Parathyroid adenoma (tissue), 2 donors: ENCODE measurements at regions not wholly inside any gene's neighbourhood (a gene's known extent, or its start where the extent isn't known, plus 50 kb on each side); places are given as distances from the start of the nearest gene placed in this dataset.

Experiments used
- H2AFZ ChIP-seq: fragments of 300-600 bp; sonication (generic); one replicate; pipeline ENCODE4 v1.7.0; 2017; ENCODE audit warnings: antibody characterized with exemption, mild to moderate bottlenecking
- H3K27ac ChIP-seq: fragments of 300-600 bp; sonication (generic); one replicate; pipeline ENCODE4 v1.7.0; 2017
- H3K27me3 ChIP-seq: fragments of 300-600 bp; sonication (generic); one replicate; pipeline ENCODE4 v1.7.0; 2017; ENCODE audit warnings: low read length; ENCODE audit not compliant: control insufficient read depth, insufficient read depth
- H3K36me3 ChIP-seq: fragments of 300-600 bp; sonication (generic); one replicate; pipeline ENCODE4 v1.7.0; 2017; ENCODE audit warnings: low read length; ENCODE audit not compliant: control insufficient read depth, insufficient read depth
- H3K4me1 ChIP-seq: fragments of 300-600 bp; sonication (generic); one replicate; pipeline ENCODE4 v1.7.0; 2017; ENCODE audit warnings: control low read depth
- H3K4me2 ChIP-seq: fragments of 300-600 bp; sonication (generic); one replicate; pipeline ENCODE4 v1.7.0; 2017; ENCODE audit warnings: low read length
- H3K4me3 ChIP-seq: fragments of 300-600 bp; sonication (generic); one replicate; pipeline ENCODE4 v1.7.0; 2017; ENCODE audit warnings: low read depth, low read length
- H3K79me2 ChIP-seq: fragments of 300-600 bp; sonication (generic); one replicate; pipeline ENCODE4 v1.7.0; 2017; ENCODE audit warnings: control low read depth
- H3K9ac ChIP-seq: fragments of 300-600 bp; sonication (generic); one replicate; pipeline ENCODE4 v1.7.0; 2017; ENCODE audit warnings: mild to moderate bottlenecking
- H3K9me3 ChIP-seq: fragments of 300-600 bp; sonication (generic); one replicate; pipeline ENCODE4 v1.7.0; 2017; ENCODE audit warnings: low read length; ENCODE audit not compliant: control insufficient read depth
- TF ChIP-seq, protein P1 (sequence below): fragments of 300-600 bp; sonication (generic); IDR thresholded peaks from one replicate; pipeline ENCODE4 v1.7.0; 2017; ENCODE audit warnings: antibody characterized with exemption, mild to moderate bottlenecking
- donor health status: primary hyperparathyroidism.

DNA sequence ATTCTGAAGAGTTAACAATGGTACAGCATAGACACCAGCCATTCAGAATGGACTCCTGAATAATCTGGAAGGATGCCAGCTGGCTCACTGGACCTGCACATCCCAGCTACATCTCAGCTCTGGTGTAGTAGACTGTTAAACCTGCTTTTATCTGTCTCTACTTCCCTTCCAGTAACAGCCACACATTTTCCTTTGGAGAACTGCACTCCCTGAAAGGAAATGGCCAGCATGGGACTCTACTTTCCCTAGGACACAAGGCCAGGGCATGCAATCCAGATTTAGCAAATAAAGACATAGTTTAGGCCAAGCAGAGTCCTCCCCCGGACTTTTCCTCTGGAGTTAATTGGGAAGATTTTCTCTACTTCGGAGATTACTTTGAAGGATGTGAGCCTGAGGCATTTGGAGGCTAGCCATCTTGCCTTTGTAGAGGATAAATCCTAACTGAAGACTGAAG is 82.7 kb upstream of the TCF12 start:
- no peaks in the 10 kb centered on the region for H3K4me1 ChIP-seq
- no peak overlapping the region for H3K4me3 ChIP-seq
- H3K36me3 ChIP-seq: no peaks in the 10 kb centered on the region
- no peak overlapping the region for H2AFZ ChIP-seq
- no peak overlapping the region for H3K4me2 ChIP-seq
- H3K27ac ChIP-seq: no peak overlapping the region
- H3K9me3 ChIP-seq: no peaks in the 10 kb centered on the region
- no peak overlapping the region for H3K9ac ChIP-seq
- TF ChIP-seq, protein P1, sequence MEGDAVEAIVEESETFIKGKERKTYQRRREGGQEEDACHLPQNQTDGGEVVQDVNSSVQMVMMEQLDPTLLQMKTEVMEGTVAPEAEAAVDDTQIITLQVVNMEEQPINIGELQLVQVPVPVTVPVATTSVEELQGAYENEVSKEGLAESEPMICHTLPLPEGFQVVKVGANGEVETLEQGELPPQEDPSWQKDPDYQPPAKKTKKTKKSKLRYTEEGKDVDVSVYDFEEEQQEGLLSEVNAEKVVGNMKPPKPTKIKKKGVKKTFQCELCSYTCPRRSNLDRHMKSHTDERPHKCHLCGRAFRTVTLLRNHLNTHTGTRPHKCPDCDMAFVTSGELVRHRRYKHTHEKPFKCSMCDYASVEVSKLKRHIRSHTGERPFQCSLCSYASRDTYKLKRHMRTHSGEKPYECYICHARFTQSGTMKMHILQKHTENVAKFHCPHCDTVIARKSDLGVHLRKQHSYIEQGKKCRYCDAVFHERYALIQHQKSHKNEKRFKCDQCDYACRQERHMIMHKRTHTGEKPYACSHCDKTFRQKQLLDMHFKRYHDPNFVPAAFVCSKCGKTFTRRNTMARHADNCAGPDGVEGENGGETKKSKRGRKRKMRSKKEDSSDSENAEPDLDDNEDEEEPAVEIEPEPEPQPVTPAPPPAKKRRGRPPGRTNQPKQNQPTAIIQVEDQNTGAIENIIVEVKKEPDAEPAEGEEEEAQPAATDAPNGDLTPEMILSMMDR: no peak
- no peaks in the 10 kb centered on the region for H3K79me2 ChIP-seq
- no peaks in the 10 kb centered on the region for H3K27me3 ChIP-seq

DNA sequence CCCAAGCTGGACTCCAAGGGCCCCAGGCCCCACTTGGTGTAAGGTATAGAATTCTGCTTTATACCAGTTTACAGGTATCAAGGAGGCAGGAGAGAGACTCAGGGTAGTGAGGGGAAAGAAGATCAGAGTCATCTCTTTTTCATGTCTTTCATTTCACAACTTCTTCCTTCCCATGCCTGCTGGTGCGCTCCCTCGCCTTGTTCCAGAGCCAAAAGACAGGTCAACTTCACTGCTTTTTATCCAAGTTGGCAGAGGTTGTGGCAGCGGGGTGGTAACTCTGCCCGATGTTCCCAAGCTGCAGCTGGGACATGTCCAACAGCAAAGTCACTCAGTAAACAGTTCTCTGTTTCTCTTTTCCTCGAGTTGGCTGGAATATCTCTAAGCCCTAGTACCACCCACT is 86.3 kb upstream of the TCF12 start:
- Histone ChIP-seq H3K27me3 (no peaks in the 10 kb centered on the region), H3K4me1 (no peaks in the 10 kb centered on the region), H3K36me3 (no peaks in the 10 kb centered on the region), H3K79me2 (no peaks in the 10 kb centered on the region), H2AFZ (peak overlapping the region; percentile 5), H3K4me2 (no peak overlapping the region), H3K4me3 (no peak overlapping the region), H3K9me3 (no peaks in the 10 kb centered on the region), H3K9ac (no peak overlapping the region), H3K27ac (no peak overlapping the region)
- TF ChIP-seq, protein P1: no peak

DNA sequence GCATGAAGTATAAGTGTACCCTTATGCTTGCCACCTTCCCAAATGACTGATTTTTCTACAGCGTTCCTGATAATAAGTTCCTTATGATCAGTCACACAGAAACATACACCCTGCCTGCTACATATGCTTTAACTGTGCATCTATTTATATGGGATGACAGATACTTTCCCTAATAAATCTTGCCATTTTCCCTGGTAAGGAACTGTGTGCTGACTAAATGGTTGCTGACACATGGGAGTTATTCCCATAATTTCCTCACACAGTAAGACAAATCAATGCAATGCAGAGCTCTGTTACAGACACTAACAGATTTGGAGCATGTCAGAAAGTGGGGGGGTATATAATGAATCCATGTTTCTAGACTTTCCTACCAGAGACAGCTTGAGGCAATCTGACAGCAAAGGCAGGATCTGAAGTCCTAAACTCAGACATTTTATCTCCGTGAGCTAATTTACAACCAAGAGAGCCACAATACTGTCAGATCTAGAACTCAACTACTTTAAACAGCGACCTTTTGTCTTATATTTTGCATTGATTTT is 86.9 kb upstream of the TCF12 start:
- no peaks in the 10 kb centered on the region for H3K36me3 ChIP-seq
- no peak overlapping the region for H3K9ac ChIP-seq
- H2AFZ ChIP-seq: no peak overlapping the region
- no peaks in the 10 kb centered on the region for H3K4me1 ChIP-seq
- H3K27ac ChIP-seq: no peak overlapping the region
- no peak overlapping the region for H3K4me3 ChIP-seq
- no peaks in the 10 kb centered on the region for H3K9me3 ChIP-seq
- no peaks in the 10 kb centered on the region for H3K79me2 ChIP-seq
- no peaks in the 10 kb centered on the region for H3K27me3 ChIP-seq
- H3K4me2 ChIP-seq: no peak overlapping the region
- TF ChIP-seq, protein P1: no peak

DNA sequence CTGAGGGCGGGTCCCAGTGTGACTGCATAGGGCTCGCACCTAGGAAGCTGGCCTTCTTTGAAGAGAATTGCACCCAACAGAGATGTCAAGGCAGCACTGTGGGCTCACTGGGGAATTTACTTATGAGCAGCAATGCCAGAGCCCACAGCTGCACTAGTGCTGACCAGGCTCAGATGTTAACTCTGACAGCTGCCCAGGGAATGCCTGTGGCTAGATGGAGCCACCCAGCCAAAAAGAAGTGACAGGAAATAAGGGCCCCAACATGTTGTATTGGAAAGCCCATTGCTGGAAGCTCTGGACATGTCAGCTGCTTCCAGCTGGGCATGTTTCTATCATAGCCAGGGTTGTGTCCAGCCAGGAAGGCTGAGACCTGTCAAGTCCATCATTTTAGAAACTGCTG is 90.9 kb upstream of the ZNF280D start:
- Histone ChIP-seq H3K9ac (no peak overlapping the region), H3K4me3 (no peak overlapping the region), H3K4me1 (no peaks in the 10 kb centered on the region), H3K9me3 (no peaks in the 10 kb centered on the region), H3K36me3 (no peaks in the 10 kb centered on the region), H3K4me2 (no peak overlapping the region), H2AFZ (no peak overlapping the region), H3K27me3 (no peaks in the 10 kb centered on the region), H3K27ac (no peak overlapping the region), H3K79me2 (no peaks in the 10 kb centered on the region)
- TF ChIP-seq, protein P1: no peak

DNA sequence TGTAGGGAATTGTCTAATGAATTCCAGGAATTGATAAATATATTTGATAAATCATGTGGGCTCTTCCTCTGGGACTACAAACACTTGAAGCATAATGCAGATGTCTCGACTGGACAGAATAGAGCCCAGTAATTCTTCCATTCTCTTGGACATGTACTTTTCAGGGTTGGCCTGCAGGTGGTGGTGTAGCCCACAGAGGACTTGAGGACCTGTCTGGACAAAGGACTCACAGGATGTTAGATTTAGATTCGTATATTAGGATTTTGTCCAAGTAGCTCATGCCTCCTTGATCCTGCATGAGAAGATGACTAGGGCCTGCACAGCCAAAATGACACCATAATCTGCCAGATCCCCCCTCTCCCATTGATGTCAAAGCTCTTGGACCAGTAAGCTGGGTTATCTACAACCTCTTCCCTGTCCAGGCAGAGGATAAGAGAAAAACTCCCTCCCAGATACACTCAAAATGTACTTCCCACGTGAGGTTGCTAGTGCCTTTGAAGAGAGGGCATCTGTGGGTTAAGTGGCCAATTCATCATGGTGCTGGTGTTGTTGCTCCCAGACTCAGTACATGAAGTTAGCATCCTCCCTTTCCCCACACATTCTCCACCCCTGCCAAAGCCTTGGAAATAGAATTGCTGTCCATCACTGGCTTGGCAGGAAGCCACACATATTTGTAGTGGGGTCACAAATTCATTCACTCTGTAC is 88.6 kb upstream of the ZNF280D start:
- Histone ChIP-seq H3K4me1 (no peaks in the 10 kb centered on the region), H3K9me3 (no peaks in the 10 kb centered on the region), H3K4me2 (no peak overlapping the region), H3K9ac (no peak overlapping the region), H3K27me3 (no peaks in the 10 kb centered on the region), H3K36me3 (no peaks in the 10 kb centered on the region), H3K27ac (no peak overlapping the region), H2AFZ (no peak overlapping the region), H3K4me3 (no peak overlapping the region), H3K79me2 (no peaks in the 10 kb centered on the region)
- TF ChIP-seq, protein P1: peak; percentile 70
